HG03460 (cell line): ENCODE measurements at regions not wholly inside any gene's neighbourhood (a gene's known extent, or its start where the extent isn't known, plus 50 kb on each side); places are given as distances from the start of the nearest gene placed in this dataset.

Experiments used
- ATAC-seq: cut with Tn5 transposase; IDR thresholded peaks from one replicate; pipeline ENCODE4 v1.9.1; 2021; ENCODE audit not compliant: unreplicated experiment

GRCh38 chr5:61596265-61596664, 264.2 kb downstream of the ZSWIM6 start:
- no peak for ATAC-seq

DNA sequence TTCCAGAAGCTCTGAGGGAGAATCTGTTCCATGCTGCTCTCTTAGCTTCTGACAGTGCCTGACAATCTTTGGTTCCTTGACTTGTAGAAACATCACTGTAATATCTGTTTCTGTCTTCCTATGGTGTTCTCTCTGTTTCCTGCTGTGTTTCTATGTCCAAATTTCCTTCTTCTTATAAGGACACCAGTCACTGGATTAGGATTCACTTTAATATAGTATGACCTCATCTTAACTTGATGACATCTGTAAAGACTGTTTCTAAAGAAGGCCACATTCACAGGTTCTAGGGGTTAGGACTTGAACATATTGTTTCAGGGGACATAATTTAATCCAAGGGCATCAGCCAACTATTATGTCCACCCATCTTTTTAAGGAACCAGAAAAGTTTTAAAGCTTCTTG, 265.6 kb downstream of the ZSWIM6 start:
- ATAC-seq: no peak

DNA sequence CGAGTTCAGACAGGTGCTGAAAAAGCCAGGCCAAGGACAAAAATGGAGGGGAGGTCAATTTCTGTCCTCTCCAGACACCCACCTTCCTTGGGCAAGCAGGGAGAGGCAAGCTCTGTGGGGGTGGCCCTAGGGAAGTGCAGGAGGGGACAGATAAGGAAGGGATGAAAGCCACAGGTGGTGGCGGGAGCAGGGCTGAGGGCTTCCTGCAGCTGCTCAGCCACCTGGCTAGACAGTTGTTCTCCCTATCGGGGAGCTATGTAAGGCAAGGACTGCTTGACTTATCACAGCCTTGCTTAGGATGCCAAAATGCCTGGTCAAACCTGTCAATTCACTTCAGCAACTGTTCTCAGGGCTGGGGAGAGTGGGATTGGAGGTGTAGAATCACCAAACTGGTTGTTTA, 266.1 kb downstream of the ZSWIM6 start:
- no peak for ATAC-seq

DNA sequence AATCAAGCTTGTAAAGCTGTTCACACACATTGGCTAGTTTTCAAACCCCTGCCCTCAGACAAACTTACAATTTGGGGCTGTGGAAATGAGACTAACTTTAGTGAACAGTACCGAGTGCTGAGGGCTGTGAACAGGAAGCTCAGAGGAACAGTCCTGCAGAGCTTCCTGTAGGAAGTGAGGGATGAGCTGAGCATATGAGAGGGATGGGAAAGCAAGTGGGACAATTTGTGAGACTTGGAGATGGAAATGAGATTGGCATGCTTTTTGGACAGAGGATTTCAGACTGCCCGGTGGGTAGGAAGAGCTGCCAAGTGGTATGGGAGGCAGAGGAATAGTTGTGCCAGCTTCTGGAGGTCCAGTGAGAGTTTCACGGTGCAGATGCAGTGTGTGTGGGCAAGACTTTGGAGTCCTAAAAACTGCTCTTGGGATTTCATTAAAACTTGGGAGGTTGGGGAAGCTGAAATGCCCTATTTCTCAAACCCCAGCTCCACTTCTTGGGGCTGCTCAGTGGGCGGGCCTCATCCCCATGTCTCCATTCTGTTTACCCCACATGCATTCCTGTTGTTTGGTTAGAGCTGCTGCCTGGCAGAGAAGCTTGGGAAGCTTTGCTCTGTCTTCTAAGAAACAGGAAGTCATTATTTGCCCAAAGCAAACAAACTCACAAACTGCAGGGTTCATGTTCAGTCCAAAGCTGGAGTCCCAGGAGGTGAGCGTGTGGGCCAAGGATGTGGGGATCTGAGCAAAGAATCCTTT, 267.5 kb downstream of the ZSWIM6 start:
- ATAC-seq: no peak

- ATAC-seq: no peak
Observed at GRCh38 chr5:61600123-61600444, 268.0 kb downstream of the ZSWIM6 start.

DNA sequence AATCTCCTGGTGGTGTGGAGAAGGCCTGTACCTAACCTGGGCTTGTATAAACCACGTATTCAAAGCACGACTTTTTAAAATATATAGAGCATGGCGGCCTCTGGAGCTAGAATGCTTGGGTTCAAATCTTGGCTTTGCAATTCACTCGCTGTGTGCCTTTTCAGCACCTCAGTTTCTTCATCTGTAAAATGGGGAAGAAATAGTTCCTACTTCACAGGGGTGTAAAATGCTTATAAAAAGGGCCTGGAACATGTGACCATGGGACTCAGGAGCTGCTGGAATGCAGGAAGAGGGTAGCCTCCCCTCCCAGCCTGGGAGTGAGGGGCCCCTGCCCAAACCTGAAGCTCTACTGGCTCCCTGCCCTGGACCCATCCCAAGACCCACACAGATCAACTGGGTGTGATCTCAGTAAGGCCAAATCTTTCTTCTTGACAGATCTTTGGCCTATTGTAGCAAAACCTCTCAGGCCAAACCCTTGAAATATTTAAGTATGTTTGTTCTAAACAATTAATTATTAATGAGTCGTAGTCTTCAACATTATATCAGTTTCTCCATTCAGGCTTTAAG, 269.0 kb downstream of the ZSWIM6 start:
- ATAC-seq: no peak

- no peak for ATAC-seq
Observed at GRCh38 chr5:61603211-61603908, 271.3 kb downstream of the ZSWIM6 start.

DNA sequence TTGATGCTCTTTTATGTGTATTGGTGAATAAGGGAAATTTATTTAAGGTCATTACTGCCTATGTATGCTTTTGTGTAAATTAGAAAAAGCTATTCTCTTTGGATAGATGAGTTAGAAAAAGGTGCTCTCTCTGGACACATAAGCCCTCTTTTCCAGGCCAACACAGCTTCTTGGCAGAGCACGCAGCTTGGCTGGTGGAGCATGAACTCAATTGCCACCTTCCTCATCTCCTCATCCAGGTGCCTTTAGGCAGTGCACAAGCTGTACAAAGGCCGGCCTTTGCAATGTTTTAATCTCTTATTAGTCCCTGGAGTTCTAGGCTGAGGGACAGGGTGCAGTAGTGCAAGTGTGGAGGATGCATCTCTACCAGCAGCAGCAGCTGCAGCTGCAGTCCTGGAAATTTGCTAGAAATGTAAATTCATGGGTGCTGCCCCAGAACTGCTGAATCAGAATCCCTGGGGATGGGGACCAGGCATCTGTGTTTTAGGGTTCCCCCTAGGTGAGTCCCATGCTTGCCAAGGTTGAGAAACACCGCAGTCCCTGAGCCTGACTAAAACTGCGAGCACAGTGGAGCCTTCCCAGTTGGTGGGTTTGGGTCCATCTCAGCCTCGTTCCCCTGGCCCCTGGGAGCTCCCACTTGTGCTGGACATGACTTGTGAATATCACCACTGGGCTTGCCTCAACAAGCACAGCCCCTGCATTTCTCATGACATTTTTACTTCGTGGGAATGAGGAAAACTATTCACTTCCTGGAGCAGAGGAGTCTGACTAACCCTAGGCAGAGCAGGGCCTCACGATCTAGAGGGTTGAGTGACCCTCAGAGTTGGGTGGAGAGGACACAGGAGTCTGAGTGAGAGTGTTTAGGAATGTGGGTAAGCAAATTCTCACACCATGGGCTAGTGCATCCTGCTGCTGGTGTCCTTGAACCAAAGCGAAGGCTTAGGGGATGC, 272.3 kb downstream of the ZSWIM6 start:
- ATAC-seq: no peak

GRCh38 chr5:61609840-61610677, 278.0 kb downstream of the ZSWIM6 start:
- no peak for ATAC-seq

DNA sequence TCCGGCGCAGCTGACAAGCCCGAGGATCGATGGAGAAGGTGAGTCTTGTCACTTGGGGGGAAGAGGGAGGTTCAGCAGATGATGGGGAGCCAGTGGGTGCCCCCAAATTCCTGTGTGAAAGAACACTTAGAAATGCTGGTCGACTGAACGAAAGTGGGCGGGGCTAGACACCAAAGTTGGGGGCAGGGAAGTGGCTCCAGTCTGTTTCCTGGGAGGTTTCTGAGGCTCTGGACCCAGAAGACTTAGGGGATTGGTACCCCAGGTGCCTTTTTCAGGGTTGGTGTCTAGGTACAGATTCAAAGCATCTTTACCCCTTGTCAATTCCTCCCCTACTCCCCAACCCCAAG, 278.6 kb downstream of the ZSWIM6 start:
- ATAC-seq: no peak

- ATAC-seq: no peak
Observed at GRCh38 chr5:61612431-61612830, 280.4 kb downstream of the ZSWIM6 start.

DNA sequence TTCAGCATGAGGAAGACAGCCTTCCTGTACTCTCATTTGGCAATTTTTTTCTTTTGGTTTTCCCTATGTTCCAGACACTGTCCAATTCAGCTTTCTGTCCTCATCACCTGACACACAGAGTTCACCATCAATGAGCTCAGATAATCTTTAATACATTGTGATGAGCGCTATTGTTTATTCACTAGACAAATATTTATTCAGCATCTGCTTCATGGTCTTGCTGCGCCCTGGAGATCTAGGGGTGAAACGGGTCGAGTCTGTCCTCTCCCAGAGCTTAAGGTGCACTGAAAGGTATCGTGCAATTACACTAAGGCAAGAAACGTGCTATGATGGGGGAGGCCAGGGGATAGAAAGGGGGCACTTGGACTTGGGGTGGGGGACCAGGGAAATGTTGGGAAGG, 281.6 kb downstream of the ZSWIM6 start:
- no peak for ATAC-seq

DNA sequence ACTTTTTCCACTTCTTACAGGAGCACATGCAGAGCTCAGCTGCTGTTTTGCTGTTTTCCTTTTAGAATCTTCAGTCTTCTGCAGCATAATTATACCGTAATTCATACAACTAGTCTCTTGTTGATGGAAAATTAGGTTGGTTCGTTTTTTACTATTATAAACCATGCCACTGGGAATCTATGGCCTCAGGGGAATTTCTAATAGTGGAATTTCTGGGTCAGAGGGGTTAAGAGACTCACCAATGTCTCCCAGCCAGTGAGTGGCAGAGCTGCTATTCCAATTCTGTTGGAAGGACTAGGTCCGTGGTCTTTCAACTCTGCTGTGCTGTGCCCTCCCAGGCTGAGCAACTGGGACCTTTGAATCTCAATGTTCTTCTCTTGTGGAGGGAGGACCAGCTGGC, 282.5 kb downstream of the ZSWIM6 start:
- ATAC-seq: no peak

- no peak for ATAC-seq
Observed at GRCh38 chr5:61617039-61617438, 285.0 kb downstream of the ZSWIM6 start.

DNA sequence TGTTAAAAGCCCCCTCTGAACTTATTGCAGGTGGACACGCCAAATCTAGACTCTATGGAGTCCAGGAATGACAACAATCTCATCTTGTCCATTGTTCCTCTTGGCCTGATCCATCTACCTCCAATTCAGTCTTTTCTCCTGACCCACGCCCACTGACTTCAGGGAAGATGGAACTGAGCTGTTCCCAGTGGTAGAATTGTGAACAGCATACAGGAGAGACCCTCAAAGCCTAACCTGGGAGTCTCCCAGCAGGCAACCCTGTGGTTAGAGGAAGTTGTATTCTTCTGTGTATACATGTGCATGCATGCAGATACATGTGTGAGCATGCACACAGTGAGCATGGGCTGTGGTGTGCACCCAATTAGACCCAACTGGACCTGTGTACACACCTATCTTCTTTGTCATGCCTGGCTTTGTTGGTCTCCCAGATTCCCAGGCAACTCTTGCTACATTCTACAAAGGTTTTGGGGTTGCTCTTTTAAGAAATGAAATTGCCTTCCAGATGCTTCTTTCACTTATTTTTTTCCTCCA, 286.0 kb downstream of the ZSWIM6 start:
- no peak for ATAC-seq

DNA sequence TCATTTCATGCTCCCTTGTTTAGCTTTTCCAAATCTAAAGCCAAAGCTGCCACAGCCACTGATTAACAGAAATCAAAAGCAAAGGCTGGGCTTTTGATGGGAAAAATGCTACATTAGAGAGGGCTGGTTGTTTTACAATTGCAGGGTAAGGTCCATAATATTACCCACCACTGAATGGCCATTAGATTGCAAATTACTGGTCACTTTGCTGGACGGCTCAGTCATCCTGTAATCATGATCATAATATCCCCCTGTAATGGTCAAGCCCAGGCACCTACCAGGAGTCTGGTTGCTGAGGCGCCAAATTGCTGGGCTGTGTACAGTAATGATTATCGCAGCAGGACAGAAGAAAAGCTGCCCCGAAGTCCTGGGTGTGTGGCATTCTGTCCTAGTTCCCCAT, 286.5 kb downstream of the ZSWIM6 start:
- no peak for ATAC-seq

- no peak for ATAC-seq
Observed at GRCh38 chr5:61619289-61619688, 287.2 kb downstream of the ZSWIM6 start.

DNA sequence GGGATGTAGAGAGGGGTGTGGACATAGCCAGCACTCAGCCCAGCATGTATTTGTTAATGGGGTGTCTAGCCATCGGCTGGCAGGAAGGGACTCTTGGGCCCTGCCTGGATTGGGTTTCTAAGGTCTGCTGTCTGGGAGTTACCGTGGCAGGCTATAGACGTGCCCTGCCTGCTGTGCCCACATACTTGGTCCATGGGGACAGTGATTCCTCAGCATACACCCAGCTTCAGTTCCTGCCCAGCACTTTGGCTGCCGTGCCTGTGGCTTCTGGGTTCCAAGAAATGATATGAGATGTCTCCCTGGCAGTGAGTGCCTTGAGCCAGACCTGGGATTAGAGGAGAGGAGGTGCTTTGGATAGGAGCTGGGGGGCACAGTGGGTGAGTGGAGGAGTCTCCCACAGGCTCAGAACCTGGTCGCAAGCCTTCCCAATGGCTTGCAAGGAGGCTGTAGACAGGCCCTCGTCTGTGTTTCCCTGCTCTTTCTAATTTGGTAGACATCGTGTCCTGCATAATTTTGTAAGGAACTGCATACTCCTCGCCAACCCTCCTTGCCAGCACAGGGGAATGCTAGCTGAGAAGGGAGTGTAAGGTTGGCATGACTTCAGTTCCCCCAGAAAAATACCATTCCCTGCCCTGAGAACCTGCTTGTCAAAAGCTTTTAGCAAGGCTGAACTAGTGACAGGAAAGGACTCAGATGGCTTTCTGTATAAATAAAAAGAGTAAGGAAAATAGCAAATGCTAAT, 287.9 kb downstream of the ZSWIM6 start:
- ATAC-seq: no peak

GRCh38 chr5:61620699-61621182, 288.7 kb downstream of the ZSWIM6 start:
- ATAC-seq: no peak
